Muscle of leg (tissue), 3 donors: ENCODE measurements at regions not wholly inside any gene's neighbourhood (a gene's known extent, or its start where the extent isn't known, plus 50 kb on each side); places are given as distances from the start of the nearest gene placed in this dataset.

Experiments used
- DNase-seq: peaks from one replicate; pipeline ENCODE4 v3.0.0; 2013
- H3K27ac ChIP-seq: one replicate; pipeline ENCODE4 v1.5.1; 2013; ENCODE audit warnings: mild to moderate bottlenecking, low read length, control low read depth
- H3K27me3 ChIP-seq: one replicate; pipeline ENCODE4 v1.6.1; 2013; ENCODE audit warnings: low read length; ENCODE audit not compliant: control insufficient read depth, insufficient read depth
- H3K36me3 ChIP-seq: one replicate; pipeline ENCODE4 v1.6.1; 2013; ENCODE audit warnings: low read length; ENCODE audit not compliant: control insufficient read depth, insufficient read depth
- H3K4me1 ChIP-seq: one replicate; pipeline ENCODE4 v1.6.1; 2013; ENCODE audit warnings: low read length; ENCODE audit not compliant: control insufficient read depth, insufficient read depth
- H3K4me3 ChIP-seq: one replicate; pipeline ENCODE4 v1.5.1; 2013; ENCODE audit warnings: low read length, control low read depth
- H3K9me3 ChIP-seq: replicated peaks from 2 replicates; pipeline ENCODE4 v1.6.1; 2013; ENCODE audit warnings: low read depth, low read length; ENCODE audit not compliant: control insufficient read depth
- WGBS: methylation state at CpG from one replicate; pipeline ENCODE4 v1.1.5; 2013; ENCODE audit warnings: missing lambda C conversion rate; ENCODE audit not compliant: insufficient coverage; 5-methylcytosine and 5-hydroxymethylcytosine counted together

- 43% methylated on average over 2 of the region's 4 CpGs for WGBS
- no peak overlapping the region for H3K27ac ChIP-seq
- H3K4me1 ChIP-seq = peaks cover 3% of the 10 kb centered on the region
- H3K27me3 ChIP-seq = no peaks in the 10 kb centered on the region
- no peak overlapping the region for H3K4me3 ChIP-seq
- no peaks in the 10 kb centered on the region for H3K36me3 ChIP-seq
- DNase-seq = no peak
- H3K9me3 ChIP-seq = no peaks in the 10 kb centered on the region
Measured at GRCh38 chr4:11626066-11626465, 197.4 kb upstream of the HS3ST1 start.

GRCh38 chr4:11625211-11625610 lies 196.5 kb upstream of the HS3ST1 start:
- no peaks in the 10 kb centered on the region for H3K9me3 ChIP-seq
- peaks cover 3% of the 10 kb centered on the region for H3K4me1 ChIP-seq
- peak overlapping the region; percentile 53 for H3K27ac ChIP-seq
- WGBS = 47% methylated on average over 7 of the region's 7 CpGs
- no peaks in the 10 kb centered on the region for H3K27me3 ChIP-seq
- no peaks in the 10 kb centered on the region for H3K36me3 ChIP-seq
- peak; percentile 50 for DNase-seq
- no peak overlapping the region for H3K4me3 ChIP-seq

GRCh38 chr4:11624370-11624769 lies 195.7 kb upstream of the HS3ST1 start:
- Histone ChIP-seq H3K4me1 (peaks cover 3% of the 10 kb centered on the region), H3K27ac (peak overlapping the region; percentile 53), H3K4me3 (no peak overlapping the region), H3K27me3 (no peaks in the 10 kb centered on the region), H3K9me3 (no peaks in the 10 kb centered on the region), H3K36me3 (no peaks in the 10 kb centered on the region)
- no peak for DNase-seq
- whole genome bisulfite sequencing = 57% methylated on average over 1 of the region's 2 CpGs

GRCh38 chr4:11623726-11624037 lies 195.0 kb upstream of the HS3ST1 start:
- Histone ChIP-seq H3K9me3 (no peaks in the 10 kb centered on the region), H3K4me3 (no peak overlapping the region), H3K27me3 (no peaks in the 10 kb centered on the region), H3K4me1 (peaks cover 3% of the 10 kb centered on the region), H3K27ac (no peak overlapping the region), H3K36me3 (no peaks in the 10 kb centered on the region)
- DNase-seq = peak; percentile 14
- no CpG with 5 or more reads among the region's 1 CpG for WGBS

- H3K4me3 ChIP-seq = no peak overlapping the region
Measured at GRCh38 chr4:11622961-11623725, 194.4 kb upstream of the HS3ST1 start.

GRCh38 chr4:11620861-11621260 lies 192.2 kb upstream of the HS3ST1 start:
- Histone ChIP-seq H3K27ac (no peak overlapping the region), H3K36me3 (no peaks in the 10 kb centered on the region), H3K27me3 (no peaks in the 10 kb centered on the region), H3K4me1 (peaks cover 3% of the 10 kb centered on the region), H3K4me3 (no peak overlapping the region), H3K9me3 (no peaks in the 10 kb centered on the region)
- WGBS = 40% methylated on average over 1 of the region's 2 CpGs
- DNase-seq = no peak

More at GRCh38 chr4:11622961-11623725, 194.4 kb upstream of the HS3ST1 start:
- Histone ChIP-seq H3K27ac (no peak overlapping the region), H3K27me3 (no peaks in the 10 kb centered on the region), H3K4me1 (peaks cover 3% of the 10 kb centered on the region), H3K36me3 (no peaks in the 10 kb centered on the region), H3K9me3 (no peaks in the 10 kb centered on the region)
- DNase-seq = no peak
- 100% methylated on average over 3 of the region's 10 CpGs for whole genome bisulfite sequencing

- Histone ChIP-seq H3K36me3 (no peaks in the 10 kb centered on the region), H3K9me3 (no peaks in the 10 kb centered on the region), H3K27me3 (no peaks in the 10 kb centered on the region), H3K4me1 (no peaks in the 10 kb centered on the region), H3K4me3 (no peak overlapping the region), H3K27ac (no peak overlapping the region)
- WGBS = 100% methylated on average over 1 of the region's 2 CpGs
- DNase-seq = peak; percentile 9
Measured at GRCh38 chr4:11618666-11619282, 190.1 kb upstream of the HS3ST1 start.

- Histone ChIP-seq H3K4me3 (no peak overlapping the region), H3K27ac (no peak overlapping the region), H3K36me3 (no peaks in the 10 kb centered on the region), H3K27me3 (no peaks in the 10 kb centered on the region), H3K9me3 (no peaks in the 10 kb centered on the region), H3K4me1 (no peaks in the 10 kb centered on the region)
- DNase-seq = no peak
- 82% methylated on average over 3 of the region's 4 CpGs for whole genome bisulfite sequencing
Measured at GRCh38 chr4:11616856-11617255, 188.2 kb upstream of the HS3ST1 start.

- no peaks in the 10 kb centered on the region for H3K27me3 ChIP-seq
- H3K9me3 ChIP-seq = no peaks in the 10 kb centered on the region
- no peak overlapping the region for H3K27ac ChIP-seq
- WGBS = 30% methylated on average over 4 of the region's 7 CpGs
- no peaks in the 10 kb centered on the region for H3K4me1 ChIP-seq
- DNase-seq = peak; percentile 46
- H3K36me3 ChIP-seq = no peaks in the 10 kb centered on the region
- no peak overlapping the region for H3K4me3 ChIP-seq
Measured at GRCh38 chr4:11615601-11616000, 186.9 kb upstream of the HS3ST1 start.

- 88% methylated on average over 4 of the region's 5 CpGs for WGBS
- H3K4me1 ChIP-seq = no peaks in the 10 kb centered on the region
Measured at GRCh38 chr4:11614426-11614825, 185.7 kb upstream of the HS3ST1 start.

More at GRCh38 chr4:11614426-11614825, 185.7 kb upstream of the HS3ST1 start:
- Histone ChIP-seq H3K9me3 (no peaks in the 10 kb centered on the region), H3K27ac (no peak overlapping the region), H3K36me3 (no peaks in the 10 kb centered on the region), H3K4me3 (no peak overlapping the region), H3K27me3 (no peaks in the 10 kb centered on the region)
- DNase-seq = no peak
